CD4-positive, alpha-beta T cell treated with Interleukin-21 for 1 hour (primary cell): ENCODE measurements at regions not wholly inside any gene's neighbourhood (a gene's known extent, or its start where the extent isn't known, plus 50 kb on each side); places are given as distances from the start of the nearest gene placed in this dataset.

ENCODE experiments used
- DNase-seq: peaks from one replicate; pipeline ENCODE4 v3.0.0-alpha.2; 2020

DNA sequence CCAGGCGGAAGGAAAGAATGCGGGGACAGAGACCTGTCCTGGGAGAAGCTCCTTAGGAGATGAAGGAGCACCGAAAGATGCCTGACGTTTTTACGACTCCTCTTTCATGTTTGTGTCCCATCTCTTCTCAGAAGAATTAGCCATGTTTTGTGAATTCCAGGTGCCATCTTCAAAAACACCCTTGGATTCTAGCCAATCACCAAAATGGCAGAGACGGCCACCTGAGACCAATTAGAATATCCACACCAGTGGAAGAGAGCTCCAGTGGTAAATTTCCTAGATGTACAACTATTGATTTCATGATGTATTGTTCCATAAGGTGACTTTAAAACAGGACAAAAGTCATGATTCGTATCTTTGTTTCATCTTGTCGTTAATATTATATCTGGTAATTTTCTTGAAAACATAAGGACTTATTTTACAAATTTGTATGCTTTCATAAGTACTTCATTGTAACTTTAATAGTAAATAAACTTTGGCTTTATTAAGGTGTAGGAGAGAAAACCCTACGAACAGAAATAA is 62.3 kb upstream of the NUDT4 start:
- DNase-seq: no peak

GRCh38 chr12:93315907-93316622 is 61.7 kb upstream of the NUDT4 start:
- no peak for DNase-seq

- DNase-seq: no peak
These were observed 61.1 kb upstream of the NUDT4 start for GRCh38 chr12:93316623-93316971.

- DNase-seq: no peak
These were observed 60.5 kb upstream of the NUDT4 start for GRCh38 chr12:93317227-93317626.

GRCh38 chr12:93318720-93319522 is 58.8 kb upstream of the NUDT4 start:
- no peak for DNase-seq

- DNase-seq: no peak
These were observed 58.1 kb upstream of the NUDT4 start for GRCh38 chr12:93319523-93320050.

DNA sequence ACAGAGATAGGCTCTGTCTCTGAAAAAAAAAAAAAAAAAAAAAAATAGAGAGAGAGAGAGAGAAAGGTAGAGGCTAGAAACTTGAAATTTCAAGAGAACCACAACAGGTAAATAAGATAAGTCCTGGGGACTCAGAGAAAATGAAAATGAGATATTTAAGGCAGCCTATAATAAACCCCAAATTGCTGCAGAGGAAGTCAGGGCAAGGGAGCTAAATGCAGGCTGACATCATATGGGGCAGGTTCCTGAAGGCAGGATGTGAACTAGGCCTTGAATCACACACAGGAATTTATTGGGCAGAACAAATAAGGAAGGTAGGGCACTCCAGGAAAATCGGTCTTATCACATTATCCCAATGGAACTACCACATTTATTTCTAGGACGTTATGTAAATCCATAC is 54.9 kb upstream of the NUDT4 start:
- DNase-seq: no peak

DNA sequence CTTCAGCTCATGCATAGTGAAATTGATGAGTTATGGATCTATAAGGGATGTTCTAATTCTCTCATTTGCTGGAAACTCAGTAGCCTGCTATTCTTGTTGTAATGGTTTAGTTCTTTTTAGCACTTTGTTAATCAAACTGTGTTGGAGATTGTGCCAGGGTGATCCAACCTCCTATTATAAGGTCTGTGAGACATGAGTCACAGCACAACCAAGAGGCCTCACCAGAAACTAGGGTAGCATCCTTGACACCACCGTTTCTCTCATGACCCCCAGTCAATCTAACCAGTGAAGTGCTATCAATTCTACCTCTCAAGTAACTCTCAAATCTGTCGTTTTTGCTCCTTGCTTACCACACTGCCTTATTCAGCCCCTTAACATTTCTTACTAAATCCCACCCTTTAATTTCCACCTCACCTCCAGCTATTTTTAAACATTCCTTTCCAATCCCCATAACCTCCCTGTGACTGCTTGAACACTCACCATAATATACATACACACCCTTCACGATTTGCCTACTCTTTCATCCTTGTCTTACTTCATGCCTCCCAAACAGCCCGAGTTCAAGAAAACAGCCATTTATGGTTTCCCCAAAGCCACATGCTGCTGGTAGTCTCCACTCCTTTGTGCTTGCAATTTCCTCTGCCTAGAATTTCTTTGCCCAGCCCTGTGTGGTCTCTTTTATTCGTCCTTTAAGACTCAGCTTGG is 53.9 kb upstream of the NUDT4 start:
- no peak for DNase-seq

- no peak for DNase-seq
These were observed 51.9 kb upstream of the NUDT4 start for GRCh38 chr12:93325855-93326254.
